ENCODE measurements at regions not wholly inside any gene's neighbourhood (a gene's known extent, or its start where the extent isn't known, plus 50 kb on each side); places are given as distances from the start of the nearest gene placed in this dataset.

DNA sequence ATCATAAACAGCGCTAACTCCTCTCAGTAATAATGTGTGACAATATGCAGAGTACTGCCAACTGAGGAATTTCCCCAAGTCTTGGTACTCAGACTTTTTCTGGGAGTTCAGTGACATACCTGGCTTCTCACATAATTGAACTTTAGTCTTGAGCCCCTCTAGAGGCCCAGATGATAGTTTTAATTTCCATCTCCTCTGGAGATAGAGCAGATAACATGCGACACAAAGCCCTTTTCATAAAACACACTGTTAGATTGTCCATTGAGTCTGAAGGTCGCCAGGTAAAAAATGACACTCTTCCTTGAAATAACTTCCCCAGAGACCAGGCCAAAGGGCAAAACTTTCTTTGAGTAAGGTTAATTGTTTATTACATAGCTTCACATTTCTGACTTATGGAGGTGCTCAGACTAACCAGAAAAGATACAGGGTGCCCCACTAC, 476.0 kb downstream of the RASEF start:
- no peak overlapping the region for H2BK15ac ChIP-seq (ENCODE audit: low read length)
- H3K9ac ChIP-seq (ENCODE audit: low read depth, low read length, poor library complexity), result no peak overlapping the region
- H3K27ac ChIP-seq (replicated peaks; ENCODE audit: low read length), result no peak overlapping the region
- no peak overlapping the region for H2BK120ac ChIP-seq (ENCODE audit: low read depth, low read length)
- no peak overlapping the region for H3K4me2 ChIP-seq (ENCODE audit: insufficient read depth, low read length, poor library complexity, severe bottlenecking)
- H2BK12ac ChIP-seq (ENCODE audit: low read length), result no peak overlapping the region
- no peak overlapping the region for H3K14ac ChIP-seq (ENCODE audit: low read length)
- no peaks in the 10 kb centered on the region for H3K27me3 ChIP-seq (ENCODE audit: control insufficient read depth in 3 of 3, insufficient read depth in 3 of 3, low read depth in 1 of 3, low read length in 3 of 3)
- no peak overlapping the region for H3K4me3 ChIP-seq (ENCODE audit: low read length in 2 of 2)
- no peaks in the 10 kb centered on the region for H3K79me1 ChIP-seq (ENCODE audit: low read depth, low read length)
- no peaks in the 10 kb centered on the region for H3K4me1 ChIP-seq (ENCODE audit: control insufficient read depth in 2 of 2, insufficient read depth in 1 of 2, low read depth in 1 of 2, low read length in 2 of 2)
- no peak overlapping the region for H3K23ac ChIP-seq (ENCODE audit: low read depth, low read length, poor library complexity)
- WGBS, 2 donors (ENCODE audit: extremely low coverage in 2 of 2, insufficient read length in 2 of 2, insufficient replicate concordance in 1 of 2), result no CpG with 5 or more reads among the region's 3 CpGs
- no peak overlapping the region for H2AK5ac ChIP-seq (ENCODE audit: low read depth, low read length)
- DNase-seq (ENCODE audit: low spot score), result no peak
- no peak overlapping the region for H4K91ac ChIP-seq (ENCODE audit: low read depth, low read length, poor library complexity)
- H4K8ac ChIP-seq (ENCODE audit: low read depth, low read length), result no peak overlapping the region
- no peak overlapping the region for H3K4ac ChIP-seq (ENCODE audit: low read length)
- H2AFZ ChIP-seq (ENCODE audit: low read length), result no peak overlapping the region
- no peak overlapping the region for H3K18ac ChIP-seq (ENCODE audit: low read length)
- no peaks in the 10 kb centered on the region for H3K9me3 ChIP-seq (replicated peaks in 1 of 2; ENCODE audit: control insufficient read depth in 2 of 2, insufficient read depth in 1 of 2, low read depth in 1 of 2, low read length in 2 of 2)
- no peaks in the 10 kb centered on the region for H3K36me3 ChIP-seq (replicated peaks in 1 of 2; ENCODE audit: control insufficient read depth in 2 of 2, insufficient read depth in 2 of 2, low read length in 2 of 2)
- no peak overlapping the region for H2BK5ac ChIP-seq (ENCODE audit: low read length)

DNA sequence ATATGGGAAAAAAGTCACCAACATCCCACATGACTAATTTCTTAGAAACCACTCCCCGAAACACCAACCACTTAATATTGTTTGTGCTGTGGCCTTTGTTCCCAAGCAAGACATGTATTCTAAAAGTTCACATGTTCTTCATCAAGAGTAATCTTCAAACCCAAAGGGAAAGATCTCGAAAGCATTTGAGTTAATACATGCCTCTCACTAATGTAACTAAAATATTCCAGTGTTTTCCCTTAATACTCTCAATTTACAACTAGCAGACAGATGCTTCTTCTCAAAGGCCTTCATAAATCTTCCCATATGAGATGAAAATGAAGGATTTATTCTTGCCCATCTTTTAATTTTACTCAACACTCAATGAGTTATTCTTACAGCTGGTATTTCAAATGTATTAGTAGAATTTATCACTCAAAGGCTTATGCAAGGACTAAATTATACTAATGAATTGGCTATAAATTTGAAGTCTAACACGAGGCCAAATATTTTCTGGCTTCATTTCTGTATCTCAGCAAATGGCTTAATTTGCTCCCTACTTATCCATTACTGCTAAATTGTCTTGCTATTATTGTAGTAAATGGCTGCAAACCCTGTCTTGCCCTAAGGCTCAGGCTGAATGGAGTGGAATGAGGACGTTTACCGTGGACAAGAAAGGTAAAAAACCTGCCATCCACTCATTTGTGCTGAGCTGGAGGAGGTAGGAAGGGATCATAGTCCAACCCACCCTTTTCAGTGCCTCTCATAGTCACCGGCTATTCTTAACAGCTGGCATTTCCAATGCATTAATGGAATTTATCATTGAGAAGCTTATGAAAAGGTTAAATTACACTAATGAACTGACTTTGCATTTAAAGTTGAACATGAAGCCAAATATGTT, 474.4 kb downstream of the RASEF start:
- no peak overlapping the region for H2BK12ac ChIP-seq (ENCODE audit: low read length)
- no peak overlapping the region for H3K4me2 ChIP-seq (ENCODE audit: insufficient read depth, low read length, poor library complexity, severe bottlenecking)
- H3K4me3 ChIP-seq (ENCODE audit: low read length in 2 of 2), result no peak overlapping the region
- no peaks in the 10 kb centered on the region for H3K4me1 ChIP-seq (ENCODE audit: control insufficient read depth in 2 of 2, insufficient read depth in 1 of 2, low read depth in 1 of 2, low read length in 2 of 2)
- H3K9ac ChIP-seq (ENCODE audit: low read depth, low read length, poor library complexity), result no peak overlapping the region
- H3K14ac ChIP-seq (ENCODE audit: low read length), result no peak overlapping the region
- H3K9me3 ChIP-seq (replicated peaks in 1 of 2; ENCODE audit: control insufficient read depth in 2 of 2, insufficient read depth in 1 of 2, low read depth in 1 of 2, low read length in 2 of 2), result no peaks in the 10 kb centered on the region
- H3K23ac ChIP-seq (ENCODE audit: low read depth, low read length, poor library complexity), result no peak overlapping the region
- H2BK5ac ChIP-seq (ENCODE audit: low read length), result no peak overlapping the region
- DNase-seq (ENCODE audit: low spot score), result no peak
- no peaks in the 10 kb centered on the region for H3K36me3 ChIP-seq (replicated peaks in 1 of 2; ENCODE audit: control insufficient read depth in 2 of 2, insufficient read depth in 2 of 2, low read length in 2 of 2)
- no peak overlapping the region for H3K4ac ChIP-seq (ENCODE audit: low read length)
- no peak overlapping the region for H3K27ac ChIP-seq (replicated peaks; ENCODE audit: low read length)
- no peaks in the 10 kb centered on the region for H3K27me3 ChIP-seq (ENCODE audit: control insufficient read depth in 3 of 3, insufficient read depth in 3 of 3, low read depth in 1 of 3, low read length in 3 of 3)
- no peak overlapping the region for H3K18ac ChIP-seq (ENCODE audit: low read length)
- no CpG with 5 or more reads among the region's 6 CpGs for WGBS, 2 donors (ENCODE audit: extremely low coverage in 2 of 2, insufficient read length in 2 of 2, insufficient replicate concordance in 1 of 2)
- H2BK15ac ChIP-seq (ENCODE audit: low read length), result no peak overlapping the region
- no peak overlapping the region for H4K8ac ChIP-seq (ENCODE audit: low read depth, low read length)
- H2AK5ac ChIP-seq (ENCODE audit: low read depth, low read length), result no peak overlapping the region
- H2AFZ ChIP-seq (ENCODE audit: low read length), result no peak overlapping the region
- H4K91ac ChIP-seq (ENCODE audit: low read depth, low read length, poor library complexity), result no peak overlapping the region
- H2BK120ac ChIP-seq (ENCODE audit: low read depth, low read length), result no peak overlapping the region
- H3K79me1 ChIP-seq (ENCODE audit: low read depth, low read length), result no peaks in the 10 kb centered on the region

DNA sequence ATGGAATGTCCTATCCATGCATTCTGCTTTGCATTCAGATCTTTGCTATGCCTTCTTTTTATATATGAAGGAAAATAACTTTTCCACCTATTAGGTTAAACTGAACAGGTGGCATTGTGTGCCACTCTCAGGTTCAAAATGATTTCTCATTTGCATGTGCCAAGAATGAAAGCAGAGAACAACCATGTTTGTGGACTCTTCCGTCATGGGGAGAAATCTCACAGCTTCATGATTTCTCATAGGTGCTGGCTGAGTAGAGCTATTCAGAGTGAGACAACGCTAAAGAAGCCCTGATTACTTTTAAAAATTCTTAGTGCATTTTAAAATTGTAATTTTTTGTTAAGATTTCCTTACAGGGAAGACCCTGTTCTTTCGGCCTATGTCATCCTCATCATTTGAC, 472.1 kb downstream of the RASEF start:
- H2AFZ ChIP-seq (ENCODE audit: low read length), result no peak overlapping the region
- WGBS, 2 donors (ENCODE audit: extremely low coverage in 2 of 2, insufficient read length in 2 of 2, insufficient replicate concordance in 1 of 2), result no CpG with 5 or more reads among the region's 3 CpGs
- H2AK5ac ChIP-seq (ENCODE audit: low read depth, low read length), result no peak overlapping the region
- no peak overlapping the region for H3K23ac ChIP-seq (ENCODE audit: low read depth, low read length, poor library complexity)
- H3K14ac ChIP-seq (ENCODE audit: low read length), result no peak overlapping the region
- no peaks in the 10 kb centered on the region for H3K36me3 ChIP-seq (replicated peaks in 1 of 2; ENCODE audit: control insufficient read depth in 2 of 2, insufficient read depth in 2 of 2, low read length in 2 of 2)
- no peak for DNase-seq (ENCODE audit: low spot score)
- H3K4ac ChIP-seq (ENCODE audit: low read length), result no peak overlapping the region
- no peak overlapping the region for H2BK15ac ChIP-seq (ENCODE audit: low read length)
- no peak overlapping the region for H3K4me3 ChIP-seq (ENCODE audit: low read length in 2 of 2)
- no peak overlapping the region for H3K4me2 ChIP-seq (ENCODE audit: insufficient read depth, low read length, poor library complexity, severe bottlenecking)
- no peak overlapping the region for H3K9ac ChIP-seq (ENCODE audit: low read depth, low read length, poor library complexity)
- H4K91ac ChIP-seq (ENCODE audit: low read depth, low read length, poor library complexity), result no peak overlapping the region
- no peaks in the 10 kb centered on the region for H3K27me3 ChIP-seq (ENCODE audit: control insufficient read depth in 3 of 3, insufficient read depth in 3 of 3, low read depth in 1 of 3, low read length in 3 of 3)
- no peak overlapping the region for H2BK5ac ChIP-seq (ENCODE audit: low read length)
- no peak overlapping the region for H3K18ac ChIP-seq (ENCODE audit: low read length)
- H2BK12ac ChIP-seq (ENCODE audit: low read length), result no peak overlapping the region
- no peak overlapping the region for H2BK120ac ChIP-seq (ENCODE audit: low read depth, low read length)
- no peaks in the 10 kb centered on the region for H3K4me1 ChIP-seq (ENCODE audit: control insufficient read depth in 2 of 2, insufficient read depth in 1 of 2, low read depth in 1 of 2, low read length in 2 of 2)
- H3K27ac ChIP-seq (replicated peaks; ENCODE audit: low read length), result no peak overlapping the region
- H3K79me1 ChIP-seq (ENCODE audit: low read depth, low read length), result no peaks in the 10 kb centered on the region
- H4K8ac ChIP-seq (ENCODE audit: low read depth, low read length), result no peak overlapping the region
- no peaks in the 10 kb centered on the region for H3K9me3 ChIP-seq (replicated peaks in 1 of 2; ENCODE audit: control insufficient read depth in 2 of 2, insufficient read depth in 1 of 2, low read depth in 1 of 2, low read length in 2 of 2)

DNA sequence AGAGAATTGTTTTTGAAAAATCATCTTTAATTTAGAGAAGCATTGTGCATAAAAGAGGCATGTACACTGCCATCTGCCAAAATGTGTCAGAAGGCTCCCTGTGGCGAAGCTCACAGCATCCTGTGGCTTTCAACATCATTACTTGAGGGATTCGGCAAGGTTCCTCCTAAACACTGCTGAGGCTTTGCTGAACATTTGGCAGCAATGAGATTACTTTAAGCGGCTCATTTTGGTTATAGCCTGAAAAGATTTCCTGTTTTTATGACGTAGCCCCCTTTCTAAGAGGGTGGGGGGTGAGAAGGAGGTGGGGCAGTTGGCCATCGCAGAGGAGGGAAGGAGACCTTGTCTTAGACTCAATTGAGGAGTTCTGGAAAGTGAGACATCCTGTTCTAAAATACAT, 469.4 kb downstream of the RASEF start:
- H3K4me3 ChIP-seq (ENCODE audit: low read length in 2 of 2), result no peak overlapping the region
- no peak overlapping the region for H2AFZ ChIP-seq (ENCODE audit: low read length)
- no peak for DNase-seq (ENCODE audit: low spot score)
- no peaks in the 10 kb centered on the region for H3K36me3 ChIP-seq (replicated peaks in 1 of 2; ENCODE audit: control insufficient read depth in 2 of 2, insufficient read depth in 2 of 2, low read length in 2 of 2)
- no peak overlapping the region for H4K8ac ChIP-seq (ENCODE audit: low read depth, low read length)
- H3K14ac ChIP-seq (ENCODE audit: low read length), result no peak overlapping the region
- no peak overlapping the region for H3K4ac ChIP-seq (ENCODE audit: low read length)
- no peaks in the 10 kb centered on the region for H3K9me3 ChIP-seq (replicated peaks in 1 of 2; ENCODE audit: control insufficient read depth in 2 of 2, insufficient read depth in 1 of 2, low read depth in 1 of 2, low read length in 2 of 2)
- no peak overlapping the region for H2BK15ac ChIP-seq (ENCODE audit: low read length)
- no peaks in the 10 kb centered on the region for H3K79me1 ChIP-seq (ENCODE audit: low read depth, low read length)
- no peak overlapping the region for H2AK5ac ChIP-seq (ENCODE audit: low read depth, low read length)
- H3K27me3 ChIP-seq (ENCODE audit: control insufficient read depth in 3 of 3, insufficient read depth in 3 of 3, low read depth in 1 of 3, low read length in 3 of 3), result no peaks in the 10 kb centered on the region
- WGBS, 2 donors (ENCODE audit: extremely low coverage in 2 of 2, insufficient read length in 2 of 2, insufficient replicate concordance in 1 of 2), result no CpG with 5 or more reads among the region's 5 CpGs
- no peak overlapping the region for H2BK5ac ChIP-seq (ENCODE audit: low read length)
- no peak overlapping the region for H3K27ac ChIP-seq (replicated peaks; ENCODE audit: low read length)
- no peak overlapping the region for H3K9ac ChIP-seq (ENCODE audit: low read depth, low read length, poor library complexity)
- H3K4me1 ChIP-seq (ENCODE audit: control insufficient read depth in 2 of 2, insufficient read depth in 1 of 2, low read depth in 1 of 2, low read length in 2 of 2), result no peaks in the 10 kb centered on the region
- no peak overlapping the region for H2BK120ac ChIP-seq (ENCODE audit: low read depth, low read length)
- H3K23ac ChIP-seq (ENCODE audit: low read depth, low read length, poor library complexity), result no peak overlapping the region
- H4K91ac ChIP-seq (ENCODE audit: low read depth, low read length, poor library complexity), result no peak overlapping the region
- H3K4me2 ChIP-seq (ENCODE audit: insufficient read depth, low read length, poor library complexity, severe bottlenecking), result no peak overlapping the region
- no peak overlapping the region for H2BK12ac ChIP-seq (ENCODE audit: low read length)
- H3K18ac ChIP-seq (ENCODE audit: low read length), result no peak overlapping the region
